ENCODE measurements at regions not wholly inside any gene's neighbourhood (a gene's known extent, or its start where the extent isn't known, plus 50 kb on each side); places are given as distances from the start of the nearest gene placed in this dataset.
"Not testable (repeated sequence)": the region's sequence is repeated elsewhere in the genome, so short reads cannot be mapped to it uniquely, and the experiment has no call there.

DNA sequence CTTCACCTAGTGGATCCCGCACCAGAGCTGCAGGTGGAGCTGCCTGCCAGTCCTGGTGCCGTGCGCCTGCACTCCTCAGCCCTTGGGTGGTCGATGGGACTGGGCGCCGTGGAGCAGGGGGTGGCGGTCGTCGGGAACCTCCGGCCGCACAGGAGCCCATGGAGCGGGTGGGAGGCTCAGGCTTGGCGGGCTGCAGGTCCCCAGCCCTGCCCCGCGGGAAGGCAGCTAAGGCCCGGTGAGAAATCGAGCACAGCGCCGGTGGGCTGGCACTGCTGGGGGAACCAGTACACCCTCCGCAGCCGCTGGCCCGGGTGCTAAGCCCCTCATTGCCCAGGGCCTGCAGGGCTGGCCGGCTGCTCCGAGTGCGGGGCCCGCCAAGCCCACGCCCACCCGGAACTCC is 253.2 kb downstream of the MTERF1 start:
- H3K27me3 ChIP-seq (ENCODE audit: control insufficient read depth in 2 of 2, insufficient read depth in 2 of 2, low read length in 2 of 2); FAIRE-seq; in situ Hi-C loops (cut with MboI); H3K4me2 ChIP-seq (ENCODE audit: insufficient read depth, low read length); intact Hi-C loops (cut with micrococcal nuclease); H3K9ac ChIP-seq (ENCODE audit: insufficient read depth in 1 of 2, low read depth in 2 of 2, low read length in 2 of 2); DNase-seq (ENCODE audit: extremely low read depth in 1 of 4, low spot score in 3 of 4); ATAC-seq; BruUV-seq (replicated peaks); H3K9me3 ChIP-seq (replicated peaks; ENCODE audit: control insufficient read depth, insufficient read depth, low read depth, low read length); H3K79me2 ChIP-seq (ENCODE audit: control insufficient read depth, insufficient read depth, low read length); H4K20me1 ChIP-seq (replicated peaks; ENCODE audit: control insufficient read depth, insufficient read depth, low read length); H3K4me1 ChIP-seq (replicated peaks in 1 of 2; ENCODE audit: control insufficient read depth in 2 of 2, insufficient read depth in 2 of 2, low read length in 2 of 2); CTCF ChIA-PET (ENCODE audit: low intra/inter-chr PET ratio); H3K4me3 ChIP-seq; H3K9me1 ChIP-seq (ENCODE audit: control insufficient read depth, insufficient read depth, low read length); H3K36me3 ChIP-seq (ENCODE audit: control insufficient read depth, insufficient read depth, low read length); H3K27ac ChIP-seq (ENCODE audit: extremely low read depth, low read depth, low read length): not testable (repeated sequence)
- H2AFZ ChIP-seq (ENCODE audit: low read depth, low read length): 0 out of 2 replicates have a peak overlapping the region, but pooled peaks have one; percentile 6
- POLR2A ChIA-PET: interaction anchor here (0.6 kb wide), 2 partner anchors 109 to 274 kb away, joined by 3 read pairs; no protein-coding TSS in a partner anchor
- 31% methylated on average over 11 of the region's 28 CpGs for WGBS (ENCODE audit: insufficient coverage, low coverage, missing lambda C conversion rate)

DNA sequence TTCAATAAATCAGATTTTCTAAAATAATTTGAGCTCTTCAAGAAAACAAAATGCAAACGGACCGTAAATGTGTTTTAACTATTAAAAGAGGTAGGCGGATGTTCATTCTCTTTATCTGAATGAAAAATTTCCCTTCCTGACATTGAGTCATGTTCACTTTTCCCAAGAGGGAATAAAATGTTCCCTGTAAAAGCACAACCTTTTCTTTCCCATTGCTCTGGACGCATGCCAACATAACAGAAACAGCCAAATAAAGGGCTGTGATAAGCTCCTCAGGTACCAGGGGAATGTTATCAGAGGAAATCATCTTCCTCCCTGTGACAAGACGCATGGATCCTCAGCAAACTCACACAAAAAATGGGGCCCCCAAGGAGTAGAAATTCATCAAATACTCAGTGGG is 251.8 kb downstream of the MTERF1 start:
- no peaks in the 10 kb centered on the region for H3K79me2 ChIP-seq (ENCODE audit: control insufficient read depth, insufficient read depth, low read length)
- in situ Hi-C loops (cut with MboI) (no loop called here), intact Hi-C loops (cut with micrococcal nuclease) (no loop called here)
- no peak for FAIRE-seq
- H4K20me1 ChIP-seq (replicated peaks; ENCODE audit: control insufficient read depth, insufficient read depth, low read length): no peaks in the 10 kb centered on the region
- no TSS peak for BruUV-seq (replicated peaks)
- CTCF ChIA-PET (ENCODE audit: low intra/inter-chr PET ratio): no interaction called here
- H3K27me3 ChIP-seq (ENCODE audit: control insufficient read depth in 2 of 2, insufficient read depth in 2 of 2, low read length in 2 of 2): peaks cover 0 to 4% of the 10 kb centered on the region in 2 experiments; a peak in 2 of 5 replicates
- no peak overlapping the region for H3K4me3 ChIP-seq
- no peaks in the 10 kb centered on the region for H3K36me3 ChIP-seq (ENCODE audit: control insufficient read depth, insufficient read depth, low read length)
- H3K4me2 ChIP-seq (ENCODE audit: insufficient read depth, low read length): no peak overlapping the region
- ATAC-seq: no peak
- 7% methylated on average over 5 of the region's 5 CpGs for WGBS (ENCODE audit: insufficient coverage, low coverage, missing lambda C conversion rate)
- TF ChIP-seq NFIC (IDR thresholded peaks at IDR 0.05) (peak; percentile 40; the same call in 1 of the 2 replicates), ZNF75A (CRISPR knock-in tag; IDR thresholded peaks at IDR 0.05) (no peak)
- DNase-seq (ENCODE audit: extremely low read depth in 1 of 4, low spot score in 3 of 4): no peak
- no peak overlapping the region for H2AFZ ChIP-seq (ENCODE audit: low read depth, low read length)
- POLR2A ChIA-PET: interaction anchor here (0.9 kb wide), 1 partner anchor 10 kb away, joined by 3 read pairs; no protein-coding TSS in a partner anchor
- H3K4me1 ChIP-seq (replicated peaks in 1 of 2; ENCODE audit: control insufficient read depth in 2 of 2, insufficient read depth in 2 of 2, low read length in 2 of 2): no peaks in the 10 kb centered on the region; a peak in 1 of 5 replicates
- no peaks in the 10 kb centered on the region for H3K9me1 ChIP-seq (ENCODE audit: control insufficient read depth, insufficient read depth, low read length)
- H3K27ac ChIP-seq (ENCODE audit: extremely low read depth, low read depth, low read length): no peak overlapping the region
- H3K9me3 ChIP-seq (replicated peaks; ENCODE audit: control insufficient read depth, insufficient read depth, low read depth, low read length): no peaks in the 10 kb centered on the region
- no peak overlapping the region for H3K9ac ChIP-seq (ENCODE audit: insufficient read depth in 1 of 2, low read depth in 2 of 2, low read length in 2 of 2)
